PFSK-1 (cell line): ENCODE measurements at regions not wholly inside any gene's neighbourhood (a gene's known extent, or its start where the extent isn't known, plus 50 kb on each side); places are given as distances from the start of the nearest gene placed in this dataset.

ENCODE experiments used
- POLR2AphosphoS5 ChIP-seq: IDR thresholded peaks from 2 replicates; pipeline ENCODE4 v1.6.1; 2012; ENCODE audit warnings: low read depth, mild to moderate bottlenecking, control low read depth, low read length, moderate library complexity
- REST ChIP-seq, 2 experiments: IDR thresholded peaks; 2 replicates each; pipeline versions ENCODE4 v1.6.1 to v1.8.0; 2011 to 2012; ENCODE audit warnings: low read depth in 2 of 2, low read length in 2 of 2, control low read depth in 1 of 2, inconsistent platforms in 1 of 2, mild to moderate bottlenecking in 1 of 2, moderate library complexity in 1 of 2; ENCODE audit not compliant: insufficient read depth in 1 of 2
- SIN3A ChIP-seq: IDR thresholded peaks from 2 replicates; pipeline ENCODE4 v1.6.1; 2012; ENCODE audit warnings: mild to moderate bottlenecking, low read length, moderate library complexity, borderline replicate concordance; ENCODE audit not compliant: insufficient read depth
- TAF1 ChIP-seq: IDR thresholded peaks from 2 replicates; pipeline ENCODE4 v1.6.1; 2012; ENCODE audit warnings: low read length, control low read depth, borderline replicate concordance; ENCODE audit not compliant: insufficient read depth

GRCh38 chr11:42951266-42951665 lies 360.5 kb upstream of the API5 start:
- TF ChIP-seq REST (IDR thresholded peaks at IDR 0.05; ENCODE audit: insufficient read depth in 1 of 2, low read depth in 2 of 2, low read length in 2 of 2), result no peak
- no peak for TF ChIP-seq SIN3A
- TF ChIP-seq POLR2AphosphoS5, result no peak
- no peak for TF ChIP-seq TAF1
